ENCODE measurements at regions not wholly inside any gene's neighbourhood (a gene's known extent, or its start where the extent isn't known, plus 50 kb on each side); places are given as distances from the start of the nearest gene placed in this dataset.

DNA sequence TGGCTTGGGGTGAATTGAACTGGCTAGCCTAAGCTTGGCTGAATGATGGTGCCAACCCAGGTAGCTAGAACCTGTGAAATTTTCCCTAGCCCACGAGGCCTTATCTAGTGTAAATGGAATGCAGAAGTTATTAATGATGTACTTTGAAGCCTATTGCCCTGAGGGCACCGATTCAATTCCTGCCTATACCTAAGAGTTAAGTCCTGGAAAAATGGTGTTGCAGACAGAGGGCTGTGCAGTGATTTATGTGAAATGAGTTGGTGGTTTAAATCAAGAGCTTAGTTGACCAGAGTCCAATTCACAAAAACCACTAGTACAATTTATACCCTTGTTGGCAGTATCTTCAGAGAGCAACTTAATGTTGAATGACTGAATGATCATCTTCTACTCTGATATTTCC, 373.8 kb upstream of the JAG1 start:
- TF ChIP-seq CBX5 (CRISPR knock-in tag; IDR thresholded peaks at IDR 0.05; ENCODE audit: borderline replicate concordance) (no peak), NR2C2 (CRISPR knock-in tag; IDR thresholded peaks at IDR 0.05; ENCODE audit: borderline replicate concordance) (no peak)
- TF ChIP-seq, protein P1, sequence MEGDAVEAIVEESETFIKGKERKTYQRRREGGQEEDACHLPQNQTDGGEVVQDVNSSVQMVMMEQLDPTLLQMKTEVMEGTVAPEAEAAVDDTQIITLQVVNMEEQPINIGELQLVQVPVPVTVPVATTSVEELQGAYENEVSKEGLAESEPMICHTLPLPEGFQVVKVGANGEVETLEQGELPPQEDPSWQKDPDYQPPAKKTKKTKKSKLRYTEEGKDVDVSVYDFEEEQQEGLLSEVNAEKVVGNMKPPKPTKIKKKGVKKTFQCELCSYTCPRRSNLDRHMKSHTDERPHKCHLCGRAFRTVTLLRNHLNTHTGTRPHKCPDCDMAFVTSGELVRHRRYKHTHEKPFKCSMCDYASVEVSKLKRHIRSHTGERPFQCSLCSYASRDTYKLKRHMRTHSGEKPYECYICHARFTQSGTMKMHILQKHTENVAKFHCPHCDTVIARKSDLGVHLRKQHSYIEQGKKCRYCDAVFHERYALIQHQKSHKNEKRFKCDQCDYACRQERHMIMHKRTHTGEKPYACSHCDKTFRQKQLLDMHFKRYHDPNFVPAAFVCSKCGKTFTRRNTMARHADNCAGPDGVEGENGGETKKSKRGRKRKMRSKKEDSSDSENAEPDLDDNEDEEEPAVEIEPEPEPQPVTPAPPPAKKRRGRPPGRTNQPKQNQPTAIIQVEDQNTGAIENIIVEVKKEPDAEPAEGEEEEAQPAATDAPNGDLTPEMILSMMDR (CRISPR knock-in tag; IDR thresholded peaks at IDR 0.05): no peak
